GM21576 (cell line): ENCODE measurements at regions not wholly inside any gene's neighbourhood (a gene's known extent, or its start where the extent isn't known, plus 50 kb on each side); places are given as distances from the start of the nearest gene placed in this dataset.
"Not testable (repeated sequence)": the region's sequence is repeated elsewhere in the genome, so short reads cannot be mapped to it uniquely, and the experiment has no call there.

Experiments used
- ATAC-seq: cut with Tn5 transposase; IDR thresholded peaks from one replicate; pipeline ENCODE4 v1.9.1; 2021; ENCODE audit warnings: mild to moderate bottlenecking, moderate library complexity; ENCODE audit not compliant: unreplicated experiment

DNA sequence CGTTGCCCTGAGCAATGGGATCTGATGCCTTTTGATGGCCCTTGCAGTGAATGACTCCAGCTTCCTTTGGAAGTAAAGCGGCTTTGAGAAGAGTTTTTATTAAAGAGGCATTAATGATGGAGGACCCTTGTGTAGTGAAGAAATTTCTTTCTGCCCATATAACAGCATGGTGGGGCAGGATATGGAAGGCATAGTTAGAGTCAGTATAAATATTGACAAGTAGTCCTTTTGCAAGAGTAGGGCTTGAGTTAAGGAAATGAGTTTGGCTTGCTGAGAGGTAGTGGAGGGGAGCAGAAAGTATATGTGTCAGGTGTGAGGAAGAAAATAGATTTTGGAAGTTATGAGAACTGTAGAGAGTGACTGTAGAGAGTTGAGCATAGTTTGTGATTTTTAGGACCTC, 254.1 kb upstream of the DIO3 start:
- not testable (repeated sequence) for ATAC-seq

GRCh38 chr14:101311186-101311585, 250.1 kb upstream of the DIO3 start:
- not testable (repeated sequence) for ATAC-seq

- ATAC-seq, result no peak
These were observed 248.0 kb upstream of the DIO3 start for GRCh38 chr14:101313268-101313667.

DNA sequence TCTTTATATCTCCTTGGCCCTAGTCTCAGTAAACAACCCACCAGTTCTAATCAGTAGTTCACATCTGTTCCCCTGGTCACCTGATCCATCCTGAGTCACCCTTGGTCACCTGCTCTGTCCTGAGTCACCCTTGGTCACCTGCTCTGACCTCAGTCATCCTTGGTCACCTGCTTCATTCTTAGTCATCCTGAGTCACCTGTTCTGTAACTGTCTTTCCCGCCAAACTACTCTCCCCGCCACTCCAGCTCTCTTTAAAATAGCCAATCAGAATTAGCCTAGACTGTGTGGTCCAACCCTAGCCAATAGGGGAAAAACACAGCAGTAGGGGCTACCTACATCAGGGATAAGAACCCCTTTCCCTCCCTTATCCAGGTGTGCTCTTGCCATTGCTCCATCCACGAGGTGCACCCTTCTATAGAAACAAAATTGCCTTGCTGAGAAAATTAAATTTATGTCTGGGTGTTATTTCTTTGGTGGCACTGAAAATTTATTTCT, 245.4 kb upstream of the DIO3 start:
- no peak for ATAC-seq

GRCh38 chr14:101318271-101318670, 243.0 kb upstream of the DIO3 start:
- no peak for ATAC-seq

GRCh38 chr14:101320396-101320795, 240.9 kb upstream of the DIO3 start:
- ATAC-seq, result no peak

GRCh38 chr14:101322223-101322622, 239.1 kb upstream of the DIO3 start:
- no peak for ATAC-seq

DNA sequence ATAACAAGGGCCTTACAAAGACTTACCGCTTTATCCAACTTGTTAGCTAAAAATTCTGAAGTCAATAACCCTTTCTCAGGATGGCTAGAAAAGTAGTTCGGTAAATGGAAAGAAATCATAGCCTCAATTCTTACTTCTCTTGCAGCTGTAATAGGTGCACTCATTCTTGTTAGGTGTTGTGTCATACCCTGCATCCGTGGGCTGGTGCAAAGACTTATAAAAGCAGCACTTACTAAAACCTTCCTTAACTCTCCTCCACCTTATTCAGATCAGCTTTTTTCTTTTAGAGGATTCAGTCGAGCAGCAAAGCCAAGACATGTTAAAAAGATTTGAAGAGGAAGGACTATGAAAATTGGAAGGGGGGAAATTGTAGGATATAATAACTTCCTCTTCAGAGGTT, 238.2 kb upstream of the DIO3 start:
- ATAC-seq, result no peak

GRCh38 chr14:101323614-101324235, 237.6 kb upstream of the DIO3 start:
- ATAC-seq, result not testable (repeated sequence)

GRCh38 chr14:101325319-101325718, 236.0 kb upstream of the DIO3 start:
- ATAC-seq, result no peak

- no peak for ATAC-seq
These were observed 232.8 kb upstream of the DIO3 start for GRCh38 chr14:101328412-101329028.

- ATAC-seq, result no peak
These were observed 230.7 kb upstream of the DIO3 start for GRCh38 chr14:101330416-101331140.

DNA sequence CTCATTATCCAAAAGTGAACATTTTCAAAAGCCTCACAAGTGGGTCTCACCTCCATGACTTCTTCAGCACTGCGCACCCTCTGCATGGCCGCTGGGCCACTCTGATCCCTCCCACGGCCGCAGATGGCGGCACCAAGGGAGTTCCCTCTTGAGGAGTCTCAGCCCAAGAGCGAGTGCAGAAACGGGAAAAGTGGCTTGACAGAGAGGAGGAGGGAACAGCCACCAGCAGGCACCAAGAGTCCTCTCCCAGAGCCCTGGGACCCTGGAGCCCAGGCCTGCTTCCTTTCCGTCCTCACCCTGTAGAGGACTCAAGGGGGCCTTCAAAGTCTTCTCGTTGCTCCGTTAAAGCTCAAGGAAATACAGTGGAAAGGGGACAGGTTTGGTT, 230.2 kb upstream of the DIO3 start:
- no peak for ATAC-seq

DNA sequence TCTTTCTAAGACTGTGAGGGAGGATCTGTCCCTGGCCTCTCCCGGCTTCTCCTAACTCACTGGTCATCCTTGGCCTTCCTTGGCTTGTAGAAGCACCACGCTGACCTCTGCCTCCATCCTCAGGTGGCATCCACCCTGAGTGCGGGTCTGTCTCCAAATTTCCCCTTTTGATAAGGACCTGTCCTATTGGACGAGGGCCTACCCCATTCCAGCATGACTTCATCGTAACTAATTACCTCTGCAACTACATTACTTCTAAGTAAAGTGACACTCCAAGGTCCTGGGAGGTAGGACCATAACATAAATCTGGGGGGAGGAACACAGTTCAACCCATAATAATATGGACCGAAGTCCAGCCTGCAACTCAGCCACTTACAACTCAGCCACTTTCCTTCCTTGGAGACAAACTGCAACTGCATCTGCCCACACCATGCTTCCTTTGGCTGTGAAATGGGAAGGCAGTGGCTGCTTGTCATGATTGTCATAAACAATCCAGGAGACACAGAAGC, 229.6 kb upstream of the DIO3 start:
- no peak for ATAC-seq

DNA sequence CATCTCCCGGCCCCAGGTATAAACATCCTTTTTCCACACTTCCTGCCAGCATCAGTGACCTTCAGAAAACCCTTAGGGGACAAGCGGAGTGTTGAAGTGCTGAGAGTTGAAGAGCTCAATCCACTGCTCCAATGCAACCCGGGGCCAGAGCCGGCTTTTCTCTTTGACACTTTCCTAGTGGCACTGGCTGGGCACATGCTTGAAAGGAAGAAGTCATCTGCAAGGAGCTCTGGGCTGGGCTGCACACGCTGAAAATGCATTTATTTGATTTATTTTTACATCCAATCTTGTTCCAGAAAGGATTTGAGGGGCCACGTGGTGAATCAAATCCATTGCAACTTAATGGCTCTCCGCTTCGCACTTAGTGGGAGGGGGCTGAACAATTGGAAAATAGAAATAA, 229.0 kb upstream of the DIO3 start:
- no peak for ATAC-seq

DNA sequence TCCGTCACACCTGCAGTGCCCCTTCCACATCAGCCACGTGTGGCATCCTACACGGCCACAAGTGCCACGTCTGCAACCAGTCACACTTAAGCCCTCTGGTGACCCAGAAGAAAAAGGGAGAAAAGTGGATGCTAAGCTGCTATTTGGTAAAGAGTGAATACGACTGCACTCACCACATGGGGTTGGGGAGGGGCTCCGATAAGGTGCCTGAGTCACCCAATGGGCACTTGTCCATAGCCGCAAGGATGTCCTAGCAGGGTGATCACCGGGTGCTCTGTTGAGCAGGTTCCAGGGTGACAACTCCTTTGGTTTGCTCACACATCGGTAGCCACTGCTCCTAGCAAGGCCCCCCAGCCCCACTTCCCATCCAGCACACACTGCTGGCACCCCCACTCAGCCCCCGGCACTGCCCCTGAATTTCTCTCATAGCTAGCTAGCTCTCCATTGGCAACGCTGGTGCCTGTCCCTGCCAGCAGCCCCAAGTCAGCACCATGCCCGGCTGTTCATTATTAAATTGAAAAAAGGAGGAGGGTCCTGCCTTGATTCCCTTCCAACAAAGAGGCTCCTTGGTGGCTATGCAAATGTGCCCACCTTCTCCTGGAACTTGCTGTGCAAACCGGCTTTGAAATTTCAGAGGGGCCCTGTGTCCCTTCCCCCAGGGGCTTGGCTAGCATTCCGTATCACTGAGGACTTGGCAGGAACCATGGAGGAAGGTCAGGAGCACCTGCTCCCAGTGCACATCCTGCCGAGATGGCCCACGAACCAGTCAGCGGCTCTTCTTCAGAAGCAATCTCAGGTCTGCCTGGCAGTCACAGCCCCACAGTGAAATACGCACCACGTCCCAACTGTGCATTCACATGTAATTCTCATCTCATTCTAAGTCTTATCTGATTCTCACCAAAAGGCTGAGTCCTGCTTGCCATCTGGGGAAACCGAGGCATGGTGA, 227.7 kb upstream of the DIO3 start:
- no peak for ATAC-seq

DNA sequence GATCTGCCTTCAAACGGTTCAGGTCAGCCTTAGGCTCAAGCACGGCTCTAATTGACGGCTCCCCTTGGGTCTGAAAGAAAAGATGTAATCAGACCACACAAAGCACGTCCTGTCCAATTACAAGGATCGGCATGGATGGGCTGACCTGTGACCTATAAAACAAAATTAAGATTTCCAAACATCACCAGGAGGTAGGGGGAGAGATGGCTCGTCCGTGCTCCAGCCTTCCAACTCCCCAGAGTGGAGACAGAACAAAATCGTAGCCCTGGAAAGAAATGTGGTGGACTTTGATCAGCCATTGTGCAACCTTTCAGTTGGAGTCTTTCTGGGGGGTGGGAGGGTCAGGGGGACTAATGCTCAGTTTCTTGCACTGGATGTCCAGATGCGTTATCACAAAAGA, 226.6 kb upstream of the DIO3 start:
- ATAC-seq, result no peak

DNA sequence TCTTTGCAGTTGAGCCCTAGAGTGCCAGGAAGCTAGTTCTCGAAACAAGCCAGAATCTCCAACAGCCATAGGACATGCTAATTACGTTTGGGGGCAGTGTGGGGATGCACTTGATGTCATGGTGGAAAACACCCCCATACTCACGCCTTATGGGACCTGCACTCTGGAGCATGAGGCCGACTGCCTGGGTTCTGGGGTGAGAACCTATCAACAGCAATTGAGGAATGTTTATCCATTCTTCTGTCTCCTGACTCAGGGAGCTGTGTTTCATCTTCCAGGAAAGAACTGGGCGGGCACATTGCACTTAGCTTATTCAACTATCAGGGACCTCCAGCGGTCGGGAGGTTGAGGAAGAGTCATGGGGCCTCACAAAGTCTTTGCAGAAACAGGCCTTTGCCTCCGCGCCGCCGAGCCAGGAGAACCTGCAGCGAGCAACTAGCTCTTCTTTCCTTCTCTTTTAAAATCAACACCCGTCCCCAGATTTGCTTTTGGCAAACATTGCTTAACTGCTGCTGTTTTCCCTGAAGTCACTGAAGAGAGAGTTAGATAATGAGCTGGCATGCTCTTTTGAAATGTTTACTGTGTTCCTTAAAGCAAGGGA, 226.1 kb upstream of the DIO3 start:
- ATAC-seq, result no peak

DNA sequence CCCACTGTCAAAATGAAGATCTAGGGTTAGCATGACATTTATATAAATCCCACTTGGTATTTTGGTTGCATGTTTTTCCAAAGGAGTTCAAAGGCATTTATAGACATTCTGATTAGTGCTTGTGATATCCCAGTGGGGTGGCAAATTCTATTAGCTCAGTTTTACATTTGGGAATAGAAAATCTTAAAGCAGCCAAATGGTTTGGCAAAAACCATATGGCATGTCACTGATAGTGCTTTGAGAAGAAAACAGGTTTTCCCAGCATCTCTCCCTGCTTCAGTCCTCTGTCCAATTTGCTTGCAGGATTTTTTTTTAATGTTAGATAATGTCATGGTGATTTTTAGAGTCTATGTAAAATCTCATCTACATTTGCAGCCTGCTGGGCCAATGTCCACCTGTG, 225.1 kb upstream of the DIO3 start:
- ATAC-seq, result no peak

DNA sequence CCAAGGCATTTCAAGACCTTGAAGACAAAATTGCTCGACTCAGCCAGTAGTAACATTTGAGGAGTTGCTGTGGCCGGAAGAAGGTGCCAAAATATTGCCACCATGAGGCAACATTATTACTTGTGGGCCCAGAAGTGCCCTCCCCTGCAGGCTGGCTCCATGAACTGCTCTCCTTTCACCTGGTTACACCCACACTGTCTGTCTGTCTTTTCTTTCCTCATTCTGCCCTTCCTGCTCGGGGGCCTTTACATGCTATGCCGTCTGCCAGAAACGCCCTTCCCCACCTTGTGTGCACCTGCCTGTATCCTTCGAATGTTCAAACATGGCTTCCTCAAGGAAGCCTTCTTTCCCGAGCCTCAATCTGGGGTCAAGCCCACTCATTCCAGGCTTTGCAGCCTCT, 224.2 kb upstream of the DIO3 start:
- ATAC-seq, result no peak
